Coronary artery (tissue), 2 donors: ENCODE measurements at regions not wholly inside any gene's neighbourhood (a gene's known extent, or its start where the extent isn't known, plus 50 kb on each side); places are given as distances from the start of the nearest gene placed in this dataset.

Experiments used
- DNase-seq: peaks from one replicate; pipeline ENCODE4 v3.0.0-alpha.2; 2017; ENCODE audit warnings: low spot score
- H3K27ac ChIP-seq, 2 donors: fragments of 200-600 bp; sonication (generic); one replicate each; pipeline ENCODE4 v1.5.1; 2016 to 2019
- H3K4me3 ChIP-seq: fragments of 200-600 bp; sonication (generic); 2 replicates; pipeline ENCODE4 v1.5.1; 2016; ENCODE audit warnings: mild to moderate bottlenecking, moderate library complexity
- CTCF ChIP-seq: fragments of 200-600 bp; sonication (generic); IDR thresholded peaks from one replicate; pipeline ENCODE4 v1.5.1; 2019; ENCODE audit warnings: antibody characterized with exemption

- Histone ChIP-seq H3K4me3 (no peak overlapping the region), H3K27ac (no peak overlapping the region)
- peak; percentile 70 for DNase-seq
- no peak for TF ChIP-seq CTCF
Observed at GRCh38 chr11:19567996-19568395, 144.6 kb upstream of the NAV2 start.

- no peak for DNase-seq
- H3K27ac ChIP-seq = no peak overlapping the region
- TF ChIP-seq CTCF = no peak
Observed at GRCh38 chr11:19566583-19567379, 145.9 kb upstream of the NAV2 start.

GRCh38 chr11:19565639-19566038 is 147.0 kb upstream of the NAV2 start:
- no peak for DNase-seq
- H3K27ac ChIP-seq = no peak overlapping the region
- H3K4me3 ChIP-seq = no peak overlapping the region
- no peak for TF ChIP-seq CTCF

More at GRCh38 chr11:19566583-19567379, 145.9 kb upstream of the NAV2 start:
- no peak overlapping the region for H3K4me3 ChIP-seq

DNA sequence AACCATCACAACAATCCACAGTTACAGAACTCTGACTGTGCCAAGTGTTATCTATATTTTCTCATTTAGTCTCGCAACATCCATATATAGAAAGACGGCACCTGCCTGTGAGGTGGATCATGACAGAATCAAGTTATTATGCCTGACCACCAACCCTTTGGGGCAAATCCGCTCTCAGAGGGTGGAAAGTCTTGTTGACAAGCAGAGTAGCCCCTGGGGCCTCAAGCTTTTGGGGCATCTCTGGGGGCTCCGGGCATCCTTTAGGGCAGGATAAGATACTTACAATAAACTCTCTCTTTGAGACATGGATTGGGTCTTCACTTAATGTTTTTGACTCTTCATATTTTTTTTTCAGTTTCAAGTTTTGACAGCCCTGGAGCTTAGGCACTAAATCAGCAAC is 150.5 kb upstream of the NAV2 start:
- Histone ChIP-seq H3K4me3 (no peak overlapping the region), H3K27ac (no peak overlapping the region)
- TF ChIP-seq CTCF = no peak
- no peak for DNase-seq

GRCh38 chr11:19561011-19561410 is 151.6 kb upstream of the NAV2 start:
- Histone ChIP-seq H3K27ac (no peak overlapping the region), H3K4me3 (no peak overlapping the region)
- no peak for TF ChIP-seq CTCF
- DNase-seq = no peak

DNA sequence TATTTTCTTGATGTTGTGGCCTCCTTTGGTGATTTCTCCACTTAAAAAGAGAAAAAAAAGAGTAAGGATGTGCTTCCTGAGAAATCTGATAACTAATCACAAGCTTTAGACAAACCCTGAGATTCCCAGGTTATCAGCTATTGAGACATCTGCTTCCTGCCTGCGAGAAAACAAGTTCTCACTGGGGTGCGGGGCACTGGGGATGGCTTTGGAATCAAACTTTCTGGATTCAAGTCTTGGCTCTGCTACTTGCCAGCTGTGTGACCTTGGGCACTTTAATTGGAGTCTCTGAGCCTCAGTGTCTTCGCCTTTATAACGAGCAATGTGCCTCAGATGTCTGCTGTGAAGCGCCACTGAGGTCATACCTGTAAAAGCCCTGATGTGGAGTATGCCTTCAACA is 152.5 kb upstream of the NAV2 start:
- TF ChIP-seq CTCF = no peak
- peak; percentile 26 for DNase-seq
- Histone ChIP-seq H3K27ac (no peak overlapping the region), H3K4me3 (no peak overlapping the region)

- no peak for TF ChIP-seq CTCF
- DNase-seq = peak; percentile 57
Observed at GRCh38 chr11:19559746-19560145, 152.9 kb upstream of the NAV2 start.

More at GRCh38 chr11:19559746-19560145, 152.9 kb upstream of the NAV2 start:
- Histone ChIP-seq H3K27ac (no peak overlapping the region), H3K4me3 (no peak overlapping the region)
